Medulla oblongata (tissue), 1 donor: ENCODE measurements at regions not wholly inside any gene's neighbourhood (a gene's known extent, or its start where the extent isn't known, plus 50 kb on each side); places are given as distances from the start of the nearest gene placed in this dataset.

Experiments
- DNase-seq: peaks from one replicate; pipeline ENCODE4 v3.0.0-alpha.2; 2015; ENCODE audit errors: extremely low spot score

- DNase-seq: peak; percentile 74
Measured at GRCh38 chr1:243917177-243917862, 67.3 kb upstream of the AKT3 start.

GRCh38 chr1:243916160-243916559 lies 66.1 kb upstream of the AKT3 start:
- no peak for DNase-seq

GRCh38 chr1:243912347-243912746 lies 62.3 kb upstream of the AKT3 start:
- no peak for DNase-seq

GRCh38 chr1:243910607-243911006 lies 60.6 kb upstream of the AKT3 start:
- peak; percentile 56 for DNase-seq

GRCh38 chr1:243903895-243904294 lies 53.9 kb upstream of the AKT3 start:
- DNase-seq: no peak

GRCh38 chr1:243903041-243903440 lies 53.0 kb upstream of the AKT3 start:
- DNase-seq: peak; percentile 68

GRCh38 chr1:243902100-243902499 lies 52.1 kb upstream of the AKT3 start:
- no peak for DNase-seq
